HG02938 (cell line): ENCODE measurements at regions not wholly inside any gene's neighbourhood (a gene's known extent, or its start where the extent isn't known, plus 50 kb on each side); places are given as distances from the start of the nearest gene placed in this dataset.
A peak's percentile ranks its signal among the peaks of the same experiment; 100 is the strongest.

Source experiments
- ATAC-seq: cut with Tn5 transposase; IDR thresholded peaks from one replicate; pipeline ENCODE4 v1.9.1; 2021; ENCODE audit warnings: mild to moderate bottlenecking, moderate library complexity; ENCODE audit not compliant: unreplicated experiment

- ATAC-seq: no peak
These were observed 599.5 kb upstream of the PTGER4 start for GRCh38 chr5:40080191-40080590.

GRCh38 chr5:40078898-40079575 is 600.7 kb upstream of the PTGER4 start:
- ATAC-seq: no peak

DNA sequence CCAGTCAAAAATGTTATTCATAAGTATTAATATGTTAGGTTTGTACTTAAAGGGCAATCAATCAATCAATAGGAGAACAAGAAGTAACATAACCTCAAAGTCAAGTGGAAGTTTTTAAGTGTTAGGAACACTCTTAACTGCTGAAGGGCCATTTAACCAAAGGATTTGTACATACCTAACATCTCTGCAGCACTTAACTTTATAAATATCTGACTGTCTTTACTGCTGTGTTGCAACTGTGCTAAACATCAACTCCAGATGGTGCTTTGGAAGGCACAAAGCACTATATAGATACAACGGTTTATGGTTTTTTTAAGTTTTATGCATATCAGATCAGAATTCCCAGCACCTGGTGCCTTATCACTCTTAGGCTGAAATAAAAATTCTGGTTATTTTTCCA is 604.9 kb upstream of the PTGER4 start:
- no peak for ATAC-seq

DNA sequence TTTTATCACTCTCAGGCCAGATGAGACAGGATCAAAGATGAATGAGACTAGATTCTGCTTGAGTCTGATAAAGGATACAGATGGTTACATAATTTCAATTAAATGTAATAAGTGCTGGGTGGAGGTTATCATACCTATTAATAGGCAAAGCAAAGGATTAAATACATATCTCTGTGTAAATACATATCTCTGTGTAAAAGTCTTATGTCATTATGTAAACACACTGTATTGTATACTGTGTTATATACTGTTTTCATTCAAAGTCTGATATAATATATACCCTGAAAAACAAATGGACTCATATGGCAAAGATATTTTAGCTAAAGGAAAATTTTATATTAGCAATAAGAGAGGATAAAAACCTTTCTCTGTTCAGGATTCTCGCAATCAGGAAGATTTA is 605.8 kb upstream of the PTGER4 start:
- ATAC-seq: no peak

- ATAC-seq: no peak
These were observed 607.8 kb upstream of the PTGER4 start for GRCh38 chr5:40071870-40072269.

DNA sequence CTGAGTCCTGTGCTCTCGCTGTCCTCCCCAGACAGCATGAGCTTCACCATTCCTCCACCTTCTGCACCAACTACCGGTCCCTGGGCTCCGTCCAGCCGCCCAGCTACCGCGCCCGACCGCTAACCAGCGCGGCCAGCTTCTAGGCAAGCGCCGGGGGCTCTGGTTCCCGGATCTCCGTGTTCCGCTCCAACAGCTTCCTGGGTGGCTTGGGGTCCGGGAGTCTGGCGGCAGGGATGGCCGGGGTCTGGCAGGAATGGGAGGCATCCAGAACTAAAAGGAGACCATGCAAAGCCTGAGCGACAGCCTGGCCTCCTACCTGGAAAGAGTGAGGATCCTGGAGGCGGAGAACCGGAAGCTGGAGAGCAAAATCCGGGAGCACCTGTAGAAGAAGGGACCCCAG is 613.1 kb upstream of the PTGER4 start:
- ATAC-seq: no peak

- no peak for ATAC-seq
These were observed 626.9 kb upstream of the PTGER4 start for GRCh38 chr5:40052808-40053207.

DNA sequence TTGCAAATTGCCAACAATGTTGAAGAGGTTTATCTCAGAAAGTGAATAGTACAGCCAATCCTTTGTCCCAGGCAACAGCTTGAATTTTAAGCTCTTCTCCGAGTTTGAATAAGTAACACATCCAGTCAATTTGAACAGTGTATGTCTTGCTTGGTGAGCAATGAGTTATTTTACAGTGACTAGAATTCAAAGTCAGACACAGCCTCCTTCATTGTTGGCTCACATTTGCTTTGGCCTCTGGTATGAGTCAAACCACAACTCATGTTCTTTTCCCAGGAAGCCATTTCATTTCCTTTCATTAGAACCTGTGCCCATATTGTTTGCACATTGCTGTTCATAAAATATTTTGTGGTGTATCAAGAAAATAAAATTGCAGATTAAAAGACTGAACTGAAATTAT is 622.0 kb upstream of the DAB2 start:
- no peak for ATAC-seq

DNA sequence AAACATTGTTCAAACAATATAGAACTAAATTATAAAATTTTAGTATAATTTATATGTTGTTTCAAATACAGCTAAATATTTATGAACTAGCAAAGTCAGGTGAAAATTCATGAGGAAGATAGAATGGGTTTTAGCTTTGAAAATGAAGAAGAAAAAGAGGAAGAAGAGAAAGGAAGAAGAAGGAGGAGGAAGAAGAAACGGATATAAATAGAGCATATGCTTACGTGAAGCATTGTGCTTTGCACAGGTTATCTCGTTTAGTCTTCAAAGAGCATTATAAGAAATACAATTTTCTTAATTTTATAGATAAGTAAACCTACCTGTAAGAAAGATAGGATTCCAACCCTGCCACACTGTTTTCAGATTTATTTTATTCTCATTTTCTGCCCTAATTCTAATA is 620.6 kb upstream of the DAB2 start:
- ATAC-seq: no peak

- no peak for ATAC-seq
These were observed 619.1 kb upstream of the DAB2 start for GRCh38 chr5:40043916-40044315.

DNA sequence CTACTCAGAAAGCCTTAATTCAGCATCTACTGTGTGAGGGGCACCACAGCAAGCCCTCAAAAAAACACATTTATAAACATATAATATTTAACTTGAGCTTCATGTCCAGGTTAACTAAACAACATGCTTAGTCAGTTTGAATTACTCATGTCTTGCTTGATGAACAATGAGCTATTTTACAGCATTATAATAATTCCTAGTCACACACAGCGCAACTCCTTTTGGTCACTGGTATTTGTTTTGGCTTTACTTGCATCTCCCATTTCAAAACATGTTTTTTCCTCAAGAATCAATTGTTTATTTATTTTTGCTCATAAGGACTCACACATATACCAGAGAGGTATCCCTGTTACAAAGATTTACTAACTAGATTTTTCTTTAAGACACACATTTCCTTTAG is 616.7 kb upstream of the DAB2 start:
- no peak for ATAC-seq

DNA sequence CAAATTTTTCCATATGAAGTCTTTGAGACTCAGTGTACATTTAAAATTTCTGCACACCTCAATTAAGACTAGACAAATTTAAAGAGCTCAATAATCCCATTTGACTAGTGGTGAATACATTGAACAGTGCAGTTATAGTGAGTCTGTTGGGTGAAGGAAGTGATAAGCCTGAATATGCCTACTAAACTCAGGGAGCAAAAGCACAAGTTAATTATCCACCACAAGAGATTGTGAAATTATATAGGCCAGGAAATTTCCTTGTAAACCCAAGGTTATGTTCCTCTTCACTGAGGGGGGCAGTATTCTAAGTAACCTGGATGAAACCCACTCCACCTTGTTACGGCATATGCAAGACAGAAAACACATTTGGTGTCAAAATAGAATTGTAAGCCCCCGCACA is 612.9 kb upstream of the DAB2 start:
- ATAC-seq: no peak

GRCh38 chr5:40034441-40034840 is 609.7 kb upstream of the DAB2 start:
- ATAC-seq: no peak

GRCh38 chr5:40033411-40033810 is 608.6 kb upstream of the DAB2 start:
- peak; percentile 94 for ATAC-seq

DNA sequence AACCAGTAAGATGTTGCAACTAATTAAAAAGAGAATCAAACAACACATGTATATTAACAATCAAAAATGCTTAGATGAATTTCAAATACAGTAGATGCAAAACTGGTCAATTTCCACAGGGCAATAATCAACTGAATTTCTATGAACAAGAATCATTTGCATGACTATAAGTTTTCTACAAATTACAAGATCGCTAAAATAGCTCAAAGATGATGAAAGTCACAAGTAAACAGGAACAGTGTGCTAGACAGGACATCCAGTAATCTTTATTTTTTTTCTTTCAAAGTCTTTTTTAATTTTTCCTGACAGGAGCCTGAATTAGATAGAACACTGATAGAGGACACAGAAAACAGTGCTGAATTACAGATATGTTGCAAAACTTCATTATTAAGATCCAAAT is 608.2 kb upstream of the DAB2 start:
- peak; percentile 5 for ATAC-seq

DNA sequence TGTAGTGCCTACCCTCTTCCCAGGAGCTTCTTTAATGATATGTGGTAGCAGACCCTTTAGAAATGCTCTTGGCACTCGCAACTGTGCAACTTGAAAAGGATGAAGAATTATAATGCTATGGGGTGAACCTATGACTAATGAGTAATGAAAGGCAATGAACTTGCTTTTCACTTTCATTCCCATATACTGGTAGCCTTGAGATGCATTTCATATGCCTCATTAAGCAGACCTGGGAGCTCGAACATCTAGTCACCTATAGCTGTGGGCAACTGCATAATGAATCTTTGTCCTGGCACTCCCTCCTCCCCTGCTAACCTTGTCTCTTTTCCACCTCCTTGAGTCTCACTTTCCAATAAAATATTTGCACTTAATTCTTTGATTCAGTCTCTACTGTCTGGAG is 605.9 kb upstream of the DAB2 start:
- ATAC-seq: no peak

- no peak for ATAC-seq
These were observed 605.1 kb upstream of the DAB2 start for GRCh38 chr5:40029711-40030495.

GRCh38 chr5:40027400-40027799 is 602.6 kb upstream of the DAB2 start:
- no peak for ATAC-seq

DNA sequence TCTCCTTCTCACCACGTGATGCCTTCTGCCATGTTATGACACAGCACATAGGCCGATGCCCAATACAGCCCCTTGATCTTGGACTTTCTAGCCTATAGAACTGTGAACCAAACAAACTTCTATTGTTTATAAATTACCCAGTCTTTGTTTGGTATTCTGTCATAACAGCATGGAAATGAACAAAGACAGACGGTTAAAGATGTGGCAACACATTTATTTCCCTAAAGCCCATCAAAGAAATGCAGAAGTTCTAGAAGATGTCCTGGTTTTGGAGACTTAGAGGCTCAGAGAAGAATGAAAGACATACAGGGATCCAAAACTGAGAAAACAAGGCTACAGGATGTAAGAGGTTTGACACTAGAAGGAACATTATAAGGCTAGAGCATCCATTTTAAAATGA is 600.8 kb upstream of the DAB2 start:
- ATAC-seq: no peak

DNA sequence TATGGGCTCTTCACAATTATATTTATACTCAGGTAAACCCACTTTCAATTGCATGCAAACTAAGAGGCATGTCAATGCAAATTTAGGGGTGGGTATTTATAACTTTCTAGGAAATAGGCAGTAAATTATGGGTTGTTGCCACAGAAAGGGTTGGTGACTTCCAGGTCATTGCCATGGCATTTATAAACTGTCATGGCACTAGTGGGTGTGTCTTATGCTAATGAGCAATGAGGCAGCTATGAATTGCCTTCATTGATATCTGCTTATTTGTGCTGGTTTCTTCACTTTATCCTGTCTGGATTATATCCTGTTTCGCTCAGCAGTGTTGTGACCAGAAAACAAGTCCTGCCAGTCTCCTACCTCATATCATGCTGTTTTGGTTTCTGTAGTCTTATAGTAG is 597.3 kb upstream of the DAB2 start:
- ATAC-seq: no peak

GRCh38 chr5:40021007-40021406 is 596.2 kb upstream of the DAB2 start:
- no peak for ATAC-seq

DNA sequence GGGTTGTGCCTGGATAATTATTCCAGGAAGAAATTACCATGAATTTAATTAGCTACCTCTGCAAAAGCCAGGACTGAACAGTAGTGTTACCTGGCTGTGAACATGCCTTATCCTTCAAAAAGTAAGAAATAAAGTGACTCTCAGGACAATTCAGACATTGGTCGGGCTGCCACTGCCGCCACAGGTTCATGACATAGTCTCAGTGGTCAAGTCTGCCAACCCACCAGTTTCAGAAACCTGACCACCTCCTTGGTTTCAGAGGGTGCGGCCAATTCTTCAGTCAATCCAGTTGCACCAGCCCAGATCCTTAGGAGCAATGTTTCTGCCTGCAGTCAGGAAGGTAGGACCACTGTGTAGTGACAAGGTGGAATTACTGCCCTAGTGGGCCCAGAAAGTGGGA is 593.1 kb upstream of the DAB2 start:
- no peak for ATAC-seq

GRCh38 chr5:40017135-40017534 is 592.4 kb upstream of the DAB2 start:
- no peak for ATAC-seq
